GM12878 (cell line): ENCODE measurements at regions not wholly inside any gene's neighbourhood (a gene's known extent, or its start where the extent isn't known, plus 50 kb on each side); places are given as distances from the start of the nearest gene placed in this dataset.

ENCODE experiments used
- ATAC-seq: fragments of 200-7000 bp; cut with Tn5 transposase; 3 replicates; pipeline ENCODE4 v1.9.1; 2020; ENCODE audit warnings: mild to moderate bottlenecking, moderate library complexity
- BruUV-seq: library from RNA; stranded (reverse); fragments of 400-500 nt; replicated peaks from 2 replicates; lab custom pipeline; 2021; lab: Mats Ljungman, UMichigan
- CTCF ChIA-PET: fragments of 300-600 bp; sonication (Branson Sonifier 250); formaldehyde crosslinking; extraction: SDS; loops from one replicate; lab custom pipeline; 2021; ENCODE audit warnings: inconsistent platforms; lab: Yijun Ruan, JAX
- POLR2A ChIA-PET: fragments of 350-600 bp; formaldehyde crosslinking; extraction: SDS; loops from one replicate; lab custom pipeline; 2021; ENCODE audit warnings: inconsistent platforms; lab: Charles Lee
- RAD21 ChIA-PET: fragments of 300-600 bp; sonication (Branson Sonifier 250); formaldehyde crosslinking; loops from one replicate; lab custom pipeline; 2023; ENCODE audit warnings: antibody characterized with exemption; ENCODE audit not compliant: unreplicated experiment; lab: Charles Lee
- SMC1A ChIA-PET: fragments of 300-600 bp; sonication (Branson Sonifier 250); formaldehyde crosslinking; loops from one replicate; lab custom pipeline; 2023; ENCODE audit not compliant: unreplicated experiment, uncharacterized antibody; lab: Charles Lee
- DNase-seq: peaks from one replicate; pipeline ENCODE4 v3.0.0-alpha.2; 2011; ENCODE audit warnings: low read depth, low spot score
- FAIRE-seq: peaks from 3 replicates; lab custom pipeline; 2011; peaks lifted over from hg19 to GRCh38; lab: Jason Lieb, UNC
- H2AFZ ChIP-seq: 2 replicates; pipeline ENCODE4 v1.6.0; 2011; ENCODE audit warnings: low read depth, low read length, control low read depth; ENCODE audit not compliant: control insufficient read depth
- H3K27ac ChIP-seq: 2 replicates; pipeline ENCODE4 v1.5.1; 2011; ENCODE audit warnings: control low read depth; ENCODE audit not compliant: control insufficient read depth, insufficient read depth
- H3K27me3 ChIP-seq, 2 experiments: replicated peaks in 1 of 2; 2 replicates each; pipeline versions ENCODE4 v1.6.0 to v1.6.1; 2011; ENCODE audit warnings: low read length in 1 of 2; ENCODE audit not compliant: control insufficient read depth in 2 of 2, insufficient read depth in 2 of 2
- H3K36me3 ChIP-seq, 2 experiments: 2 replicates each; pipeline ENCODE4 v1.5.1; 2011; ENCODE audit warnings: low read length in 1 of 2; ENCODE audit not compliant: control insufficient read depth in 2 of 2, insufficient read depth in 2 of 2
- H3K4me1 ChIP-seq: 2 replicates; pipeline ENCODE4 v1.6.1; 2011; ENCODE audit warnings: mild to moderate bottlenecking, low read length, moderate library complexity, mixed read lengths; ENCODE audit not compliant: control insufficient read depth, insufficient read depth
- H3K4me2 ChIP-seq: 2 replicates; pipeline ENCODE4 v1.6.0; 2011; ENCODE audit warnings: control low read depth; ENCODE audit not compliant: control insufficient read depth, insufficient read depth
- H3K4me3 ChIP-seq: fragments of 200-600 bp; sonication (generic); 2 replicates; pipeline ENCODE4 v1.5.1; 2016
- H3K79me2 ChIP-seq: 2 replicates; pipeline ENCODE4 v1.6.0; 2011; ENCODE audit warnings: low read length; ENCODE audit not compliant: control insufficient read depth, insufficient read depth
- H3K9ac ChIP-seq: 2 replicates; pipeline ENCODE4 v1.8.0; 2011; ENCODE audit warnings: low read length, control low read depth, mixed read lengths; ENCODE audit not compliant: control insufficient read depth, insufficient read depth
- H3K9me3 ChIP-seq: replicated peaks from 3 replicates; pipeline ENCODE4 v1.5.1; 2011; ENCODE audit warnings: mild to moderate bottlenecking, low read length; ENCODE audit not compliant: control insufficient read depth, insufficient read depth
- H4K20me1 ChIP-seq: 2 replicates; pipeline ENCODE4 v1.6.0; 2011; ENCODE audit not compliant: control insufficient read depth, insufficient read depth
- CBX5 ChIP-seq: sonication (generic); IDR thresholded peaks from 2 replicates; pipeline ENCODE4 v1.6.1; 2016; ENCODE audit warnings: low read depth, moderate library complexity, mild to moderate bottlenecking, inconsistent platforms
- IRF5 ChIP-seq: fragments of 450-650 bp; IDR thresholded peaks from 2 replicates; pipeline ENCODE4 v1.6.1; 2017; ENCODE audit warnings: borderline replicate concordance
- MEF2B ChIP-seq: fragments of 450-650 bp; IDR thresholded peaks from 2 replicates; pipeline ENCODE4 v1.6.1; 2018; ENCODE audit warnings: mild to moderate bottlenecking, moderate library complexity; ENCODE audit not compliant: partially characterized antibody, poor library complexity, severe bottlenecking
- RB1 ChIP-seq: fragments of 450-650 bp; formaldehyde crosslinking; IDR thresholded peaks from 2 replicates; pipeline ENCODE4 v1.6.1; 2017; ENCODE audit warnings: mild to moderate bottlenecking, borderline replicate concordance
- RUNX3 ChIP-seq: IDR thresholded peaks from 2 replicates; pipeline ENCODE4 v1.6.1; 2012; ENCODE audit warnings: low read length, inconsistent platforms
- SREBF1 ChIP-seq: IDR thresholded peaks from 2 replicates; pipeline ENCODE4 v1.6.1; 2012; ENCODE audit warnings: mild to moderate bottlenecking, low read length
- TCF7 ChIP-seq: IDR thresholded peaks from 2 replicates; pipeline ENCODE4 v1.6.1; 2014; ENCODE audit warnings: antibody characterized with exemption, borderline replicate concordance
- ZNF384 ChIP-seq: IDR thresholded peaks from 2 replicates; pipeline ENCODE4 v1.6.1; 2012; ENCODE audit warnings: low read depth, mild to moderate bottlenecking, low read length, improper control_type of control experiment, borderline replicate concordance
- ZZZ3 ChIP-seq: IDR thresholded peaks from 2 replicates; pipeline ENCODE4 v1.6.1; 2011; ENCODE audit warnings: low read depth; ENCODE audit not compliant: control insufficient read depth, insufficient read length
- whole genome bisulfite sequencing: methylation state at CpG from one replicate; pipeline ENCODE4 v1.1.6; 2016; ENCODE audit warnings: low lambda C conversion rate; ENCODE audit not compliant: insufficient replicate concordance, insufficient coverage; ENCODE audit errors: missing lambda C conversion rate; 5-methylcytosine and 5-hydroxymethylcytosine counted together
- in situ Hi-C: fragments of 300-500 bp; cut with MboI; formaldehyde crosslinking; loops from 9 replicates; pipeline ENCODE4 v1.14.3; 2018; ENCODE audit warnings: mixed read lengths
- intact Hi-C: fragments of 100-400 bp; cut with micrococcal nuclease; formaldehyde crosslinking; loops from one replicate; pipeline ENCODE4 v1.14.2; 2022; ENCODE audit not compliant: unreplicated experiment
- TF ChIP-seq, protein P1 (sequence below): fragments of 450-650 bp; IDR thresholded peaks from 2 replicates; pipeline ENCODE4 v1.6.1; 2016; ENCODE audit warnings: mild to moderate bottlenecking
- TF ChIP-seq, protein P2 (sequence below): fragments of 450-650 bp; IDR thresholded peaks from 2 replicates; pipeline ENCODE4 v1.6.1; 2018; ENCODE audit warnings: borderline replicate concordance, mild to moderate bottlenecking; ENCODE audit not compliant: partially characterized antibody

GRCh38 chr18:10249801-10250200, 204.6 kb upstream of the APCDD1 start:
- POLR2A ChIA-PET = no interaction called here
- H3K9me3 ChIP-seq = no peaks in the 10 kb centered on the region
- H3K36me3 ChIP-seq = no peaks in the 10 kb centered on the region
- H3K4me1 ChIP-seq = no peaks in the 10 kb centered on the region
- H3K4me2 ChIP-seq = no peak overlapping the region
- no peaks in the 10 kb centered on the region for H3K79me2 ChIP-seq
- ATAC-seq (no peak), FAIRE-seq (no peak), DNase-seq (no peak)
- in situ Hi-C loops = no loop called here
- no peak overlapping the region for H3K9ac ChIP-seq
- RAD21 ChIA-PET = no interaction called here
- peaks cover 0 to 3% of the 10 kb centered on the region in 2 experiments; a peak in 3 of 4 replicates for H3K27me3 ChIP-seq
- intact Hi-C loops = no loop called here
- no peak for TF ChIP-seq CBX5
- no peak for TF ChIP-seq IRF5
- TF ChIP-seq, protein P1, sequence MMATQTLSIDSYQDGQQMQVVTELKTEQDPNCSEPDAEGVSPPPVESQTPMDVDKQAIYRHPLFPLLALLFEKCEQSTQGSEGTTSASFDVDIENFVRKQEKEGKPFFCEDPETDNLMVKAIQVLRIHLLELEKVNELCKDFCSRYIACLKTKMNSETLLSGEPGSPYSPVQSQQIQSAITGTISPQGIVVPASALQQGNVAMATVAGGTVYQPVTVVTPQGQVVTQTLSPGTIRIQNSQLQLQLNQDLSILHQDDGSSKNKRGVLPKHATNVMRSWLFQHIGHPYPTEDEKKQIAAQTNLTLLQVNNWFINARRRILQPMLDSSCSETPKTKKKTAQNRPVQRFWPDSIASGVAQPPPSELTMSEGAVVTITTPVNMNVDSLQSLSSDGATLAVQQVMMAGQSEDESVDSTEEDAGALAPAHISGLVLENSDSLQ = no peak
- CTCF ChIA-PET = no interaction called here
- SMC1A ChIA-PET = no interaction called here
- 71% methylated on average over 1 of the region's 1 CpG for WGBS
- H3K27ac ChIP-seq = no peak overlapping the region
- no peaks in the 10 kb centered on the region for H4K20me1 ChIP-seq
- H2AFZ ChIP-seq = no peak overlapping the region
- H3K4me3 ChIP-seq = no peak overlapping the region
- BruUV-seq = no TSS peak

DNA sequence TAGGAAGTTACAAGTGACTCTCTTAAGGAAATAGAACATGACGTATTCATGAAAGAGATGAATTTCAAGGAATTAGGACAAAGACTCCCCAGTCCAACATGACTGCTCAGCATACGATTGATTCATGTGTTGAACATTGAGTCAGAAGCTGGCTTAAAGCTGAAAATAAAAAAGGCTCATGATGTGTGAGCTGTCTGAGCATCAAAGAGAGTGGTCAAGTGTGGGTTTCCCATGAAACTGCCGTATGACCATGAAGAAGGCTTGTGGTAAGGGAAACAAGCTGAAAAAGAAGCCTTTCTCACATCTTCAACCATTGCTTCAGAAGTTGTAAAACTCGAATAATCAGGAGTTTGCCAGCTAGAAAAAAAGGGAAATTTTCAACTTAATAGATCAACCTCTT, 201.9 kb upstream of the APCDD1 start:
- POLR2A ChIA-PET = no interaction called here
- no peaks in the 10 kb centered on the region for H4K20me1 ChIP-seq
- H3K27me3 ChIP-seq = peaks cover 0 to 3% of the 10 kb centered on the region in 2 experiments; a peak in 2 of 4 replicates
- BruUV-seq = no TSS peak
- no peaks in the 10 kb centered on the region for H3K36me3 ChIP-seq
- H3K27ac ChIP-seq = no peak overlapping the region
- H3K4me3 ChIP-seq = no peak overlapping the region
- SMC1A ChIA-PET = no interaction called here
- 22% methylated on average over 4 of the region's 4 CpGs for WGBS
- no peaks in the 10 kb centered on the region for H3K9me3 ChIP-seq
- H3K4me2 ChIP-seq = no peak overlapping the region
- no peaks in the 10 kb centered on the region for H3K4me1 ChIP-seq
- CTCF ChIA-PET = interaction anchor here (1.5 kb wide), 1 partner anchor 22 kb away, joined by 4 read pairs; no protein-coding TSS in a partner anchor
- ATAC-seq (no peak), DNase-seq (no peak)
- RAD21 ChIA-PET = no interaction called here
- H3K79me2 ChIP-seq = no peaks in the 10 kb centered on the region
- H2AFZ ChIP-seq = no peak overlapping the region
- no peak for TF ChIP-seq RB1
- TF ChIP-seq TCF7 = no peak
- peak; percentile 61 for TF ChIP-seq RUNX3
- no peak for TF ChIP-seq ZZZ3
- TF ChIP-seq SREBF1 = no peak
- TF ChIP-seq MEF2B = no peak
- TF ChIP-seq ZNF384 = no peak
- TF ChIP-seq, protein P2, sequence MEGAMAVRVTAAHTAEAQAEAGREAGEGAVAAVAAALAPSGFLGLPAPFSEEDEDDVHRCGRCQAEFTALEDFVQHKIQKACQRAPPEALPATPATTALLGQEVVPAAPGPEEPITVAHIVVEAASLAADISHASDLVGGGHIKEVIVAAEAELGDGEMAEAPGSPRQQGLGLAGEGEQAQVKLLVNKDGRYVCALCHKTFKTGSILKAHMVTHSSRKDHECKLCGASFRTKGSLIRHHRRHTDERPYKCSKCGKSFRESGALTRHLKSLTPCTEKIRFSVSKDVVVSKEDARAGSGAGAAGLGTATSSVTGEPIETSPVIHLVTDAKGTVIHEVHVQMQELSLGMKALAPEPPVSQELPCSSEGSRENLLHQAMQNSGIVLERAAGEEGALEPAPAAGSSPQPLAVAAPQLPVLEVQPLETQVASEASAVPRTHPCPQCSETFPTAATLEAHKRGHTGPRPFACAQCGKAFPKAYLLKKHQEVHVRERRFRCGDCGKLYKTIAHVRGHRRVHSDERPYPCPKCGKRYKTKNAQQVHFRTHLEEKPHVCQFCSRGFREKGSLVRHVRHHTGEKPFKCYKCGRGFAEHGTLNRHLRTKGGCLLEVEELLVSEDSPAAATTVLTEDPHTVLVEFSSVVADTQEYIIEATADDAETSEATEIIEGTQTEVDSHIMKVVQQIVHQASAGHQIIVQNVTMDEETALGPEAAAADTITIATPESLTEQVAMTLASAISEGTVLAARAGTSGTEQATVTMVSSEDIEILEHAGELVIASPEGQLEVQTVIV = no peak
- TF ChIP-seq, all 136 proteins: peak for 1
- in situ Hi-C loops = no loop called here
- FAIRE-seq = no peak
- H3K9ac ChIP-seq = no peak overlapping the region
- intact Hi-C loops = no loop called here
